MM.1S (cell line): ENCODE measurements at regions not wholly inside any gene's neighbourhood (a gene's known extent, or its start where the extent isn't known, plus 50 kb on each side); places are given as distances from the start of the nearest gene placed in this dataset.

Source experiments
- CTCF ChIP-seq: fragments of 300-600 bp; sonication (generic); IDR thresholded peaks from 2 replicates; pipeline ENCODE4 v1.5.1; 2016; ENCODE audit warnings: antibody characterized with exemption, low read length, mixed read lengths
- EZH2 ChIP-seq: fragments of 300-600 bp; sonication (generic); optimal IDR thresholded peaks from 2 replicates; pipeline ENCODE3; 2017; ENCODE audit warnings: low read depth, mild to moderate bottlenecking, antibody characterized with exemption, low read length, mixed read lengths
- EZH2phosphoT487 ChIP-seq: fragments of 300-600 bp; sonication (generic); IDR thresholded peaks from 2 replicates; pipeline ENCODE4 v1.6.1; 2018; ENCODE audit warnings: antibody characterized with exemption, low read length

DNA sequence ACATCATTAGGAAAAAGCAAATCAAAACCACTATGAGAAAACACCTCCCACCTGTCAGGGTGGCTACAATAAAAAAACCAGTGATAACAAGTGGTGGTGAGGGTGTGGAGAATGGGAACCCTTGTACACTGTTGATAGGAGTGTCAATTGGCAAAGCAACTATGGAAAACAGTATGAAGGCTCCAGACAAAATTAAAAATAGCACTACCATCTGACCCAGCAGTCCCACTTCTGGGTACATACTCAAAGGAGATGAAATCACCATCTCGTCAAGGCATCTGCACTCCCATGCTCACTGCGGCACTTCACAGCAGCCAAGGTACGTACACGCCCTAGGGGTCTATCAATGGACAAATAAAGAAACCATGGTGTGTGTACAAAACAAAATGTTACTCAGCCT lies 715.1 kb downstream of the UQCRFS1 start:
- TF ChIP-seq EZH2, result no peak
- TF ChIP-seq CTCF, result no peak
- TF ChIP-seq EZH2phosphoT487, result no peak
